DOHH2 (cell line): ENCODE measurements at regions not wholly inside any gene's neighbourhood (a gene's known extent, or its start where the extent isn't known, plus 50 kb on each side); places are given as distances from the start of the nearest gene placed in this dataset.

Experiments used
- CTCF ChIP-seq: fragments of 200-600 bp; sonication (generic); IDR thresholded peaks from one replicate; pipeline ENCODE4 v1.5.1; 2014; ENCODE audit warnings: antibody characterized with exemption, mild to moderate bottlenecking, low read depth, low read length; ENCODE audit not compliant: poor library complexity, severe bottlenecking
- EZH2phosphoT487 ChIP-seq: fragments of 200-600 bp; sonication (generic); IDR thresholded peaks from 2 replicates; pipeline ENCODE4 v1.6.1; 2017; ENCODE audit warnings: borderline replicate concordance, mild to moderate bottlenecking, antibody characterized with exemption, low read length, moderate library complexity, mixed read lengths

GRCh38 chr6:165852676-165853075, 189.6 kb upstream of the PDE10A start:
- TF ChIP-seq CTCF (no peak), EZH2phosphoT487 (no peak)
